Spleen (tissue), 7 donors: ENCODE measurements at regions not wholly inside any gene's neighbourhood (a gene's known extent, or its start where the extent isn't known, plus 50 kb on each side); places are given as distances from the start of the nearest gene placed in this dataset.

Experiments used
- CTCF ChIP-seq, 11 experiments: fragments of 200-600 bp in 7 of 11; fragments of 450-650 bp in 4 of 11; sonication (generic) in 4 of 11; IDR thresholded peaks in 8 of 11; conservative IDR thresholded peaks in 3 of 11; 1 replicate in 7 of 11; 2 replicates in 4 of 11; pipeline versions ENCODE4 v1.4.0 to v1.8.0; 2016 to 2021; ENCODE audit warnings: antibody characterized with exemption in 11 of 11, inconsistent platforms in 4 of 11, mild to moderate bottlenecking in 1 of 11
- POLR2A ChIP-seq, 3 donors: fragments of 450-650 bp; IDR thresholded peaks; one replicate each; pipeline ENCODE4 v1.5.1; 2017; ENCODE audit warnings: antibody characterized with exemption in 3 of 3, mild to moderate bottlenecking in 1 of 3
- POLR2AphosphoS5 ChIP-seq, 3 donors: sonication (generic); formaldehyde crosslinking; IDR thresholded peaks; one replicate each; pipeline ENCODE4 v1.5.1; 2017; ENCODE audit warnings: antibody characterized with exemption in 3 of 3
- donor health status: DM: no; HTN: no; CAD: no; lungs with moderate emphysema.
- donor health status: DM: no; HTN: no; CAD: no.
- donor health status: DM: no; HTN: no; CAD: no.

GRCh38 chr18:25962919-25963318 lies 127.5 kb downstream of the SS18 start:
- no peak for TF ChIP-seq POLR2AphosphoS5 (IDR thresholded peaks at IDR 0.05)
- TF ChIP-seq CTCF (IDR thresholded peaks at IDR 0.05 in 8 of 11, conservative IDR thresholded peaks at IDR 0.05 in 3 of 11) = no peak
- TF ChIP-seq POLR2A (IDR thresholded peaks at IDR 0.05) = no peak
